ENCODE measurements at regions not wholly inside any gene's neighbourhood (a gene's known extent, or its start where the extent isn't known, plus 50 kb on each side); places are given as distances from the start of the nearest gene placed in this dataset.
A peak's percentile ranks its signal among the peaks of the same experiment; 100 is the strongest.

DNA sequence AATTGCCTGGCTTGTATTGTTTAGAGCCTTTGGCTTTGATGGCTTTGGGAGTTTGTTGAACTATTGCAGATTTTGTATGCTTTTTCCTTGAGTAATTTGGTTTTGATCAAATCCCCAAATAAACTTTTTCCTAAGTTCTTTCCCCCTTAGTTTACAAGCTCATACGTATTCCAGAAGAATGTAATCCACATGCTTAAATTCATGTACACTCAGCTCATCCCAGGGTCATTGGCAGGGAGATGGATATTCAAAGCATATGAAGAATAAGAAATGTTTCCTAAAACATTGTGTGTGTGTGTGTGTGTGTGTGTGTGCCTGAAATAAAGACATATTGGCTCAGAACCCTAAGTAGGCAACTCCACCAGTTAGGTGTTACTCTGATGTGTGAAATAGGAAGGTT is 89.4 kb downstream of the TMEM30B start:
- DNase-seq (ENCODE audit: low spot score) = no peak

DNA sequence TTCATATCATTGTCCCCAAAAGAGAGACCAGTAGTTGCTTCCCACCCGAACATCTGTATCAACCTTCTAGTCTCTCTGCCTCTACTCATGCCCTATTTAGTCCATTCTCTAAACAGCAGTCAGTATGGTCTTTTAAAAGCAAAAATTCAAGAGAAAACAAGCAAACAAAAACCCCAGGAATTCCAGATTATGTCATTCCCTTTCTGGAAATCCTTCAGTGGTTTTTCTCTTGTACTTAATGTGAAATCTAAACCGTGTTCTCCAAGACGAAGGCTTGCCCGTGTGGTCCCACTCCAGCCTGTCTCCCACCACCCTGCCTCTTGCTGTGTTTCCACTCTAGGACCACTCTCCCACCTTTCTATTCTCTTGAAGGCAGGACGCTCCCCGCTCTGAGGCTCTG is 90.8 kb downstream of the TMEM30B start:
- DNase-seq (ENCODE audit: low spot score) = no peak

DNA sequence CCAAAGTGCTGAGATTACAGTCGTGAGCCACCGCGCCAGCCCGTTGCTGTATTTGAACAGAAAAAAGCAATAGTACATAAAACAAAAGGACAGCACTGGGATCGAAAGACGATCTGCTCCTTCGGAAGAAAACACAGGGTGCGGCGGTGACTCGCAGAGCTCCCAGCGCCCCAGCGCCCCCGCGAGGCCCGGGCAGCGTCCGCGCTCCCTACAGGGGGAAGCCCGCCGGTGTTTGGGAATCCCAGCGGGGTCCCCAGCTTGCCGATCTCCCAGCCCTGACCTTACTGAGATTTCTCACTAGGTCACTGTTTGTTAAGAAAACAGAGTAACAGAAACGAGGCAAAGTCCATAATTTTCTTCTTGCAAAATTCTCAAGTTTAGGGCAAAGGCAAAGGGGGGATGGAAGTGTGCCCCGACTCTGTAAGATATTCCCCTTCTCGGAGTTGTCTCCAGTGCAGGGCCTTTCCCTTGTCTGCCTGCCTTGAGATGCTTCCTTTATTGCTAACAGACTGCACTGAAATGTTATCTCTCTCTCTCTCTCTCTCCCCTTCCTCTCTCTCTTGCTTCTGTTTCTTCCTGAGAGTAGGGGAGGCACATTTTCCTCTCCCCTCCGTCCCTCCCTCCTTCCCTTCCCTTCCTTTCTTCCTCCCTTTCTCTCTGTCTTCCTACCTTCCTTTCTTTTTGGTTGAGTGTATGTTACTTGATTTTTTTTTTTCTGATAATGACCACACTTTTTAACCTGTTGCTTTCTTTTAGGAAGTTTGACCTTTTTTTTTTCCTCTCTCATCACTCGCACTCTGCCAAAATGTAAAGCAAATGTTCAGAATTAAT is 91.9 kb downstream of the TMEM30B start:
- DNase-seq (ENCODE audit: low spot score) = peak; percentile 79

DNA sequence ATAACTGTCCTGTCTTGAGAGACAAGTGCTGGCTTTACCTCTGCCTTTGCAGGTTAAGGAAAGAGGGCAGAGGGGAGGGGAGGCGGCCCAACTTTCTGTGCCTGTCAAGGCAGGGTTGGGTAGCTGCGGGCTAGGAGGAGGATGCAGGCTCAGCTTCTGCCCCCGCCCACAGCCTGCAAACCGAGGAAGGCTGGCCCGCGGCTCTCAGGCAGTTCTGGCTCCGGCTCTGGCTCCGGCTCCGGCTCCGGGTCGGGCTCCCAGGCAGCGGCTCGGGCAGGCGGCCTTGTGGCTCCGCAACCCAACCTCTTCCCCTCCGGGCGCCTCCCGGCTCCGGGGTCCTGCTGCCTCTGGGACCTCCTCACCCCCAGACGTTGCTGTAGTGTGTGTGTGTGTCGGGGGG is 92.9 kb downstream of the TMEM30B start:
- peak; percentile 44 for DNase-seq (ENCODE audit: low spot score)

DNA sequence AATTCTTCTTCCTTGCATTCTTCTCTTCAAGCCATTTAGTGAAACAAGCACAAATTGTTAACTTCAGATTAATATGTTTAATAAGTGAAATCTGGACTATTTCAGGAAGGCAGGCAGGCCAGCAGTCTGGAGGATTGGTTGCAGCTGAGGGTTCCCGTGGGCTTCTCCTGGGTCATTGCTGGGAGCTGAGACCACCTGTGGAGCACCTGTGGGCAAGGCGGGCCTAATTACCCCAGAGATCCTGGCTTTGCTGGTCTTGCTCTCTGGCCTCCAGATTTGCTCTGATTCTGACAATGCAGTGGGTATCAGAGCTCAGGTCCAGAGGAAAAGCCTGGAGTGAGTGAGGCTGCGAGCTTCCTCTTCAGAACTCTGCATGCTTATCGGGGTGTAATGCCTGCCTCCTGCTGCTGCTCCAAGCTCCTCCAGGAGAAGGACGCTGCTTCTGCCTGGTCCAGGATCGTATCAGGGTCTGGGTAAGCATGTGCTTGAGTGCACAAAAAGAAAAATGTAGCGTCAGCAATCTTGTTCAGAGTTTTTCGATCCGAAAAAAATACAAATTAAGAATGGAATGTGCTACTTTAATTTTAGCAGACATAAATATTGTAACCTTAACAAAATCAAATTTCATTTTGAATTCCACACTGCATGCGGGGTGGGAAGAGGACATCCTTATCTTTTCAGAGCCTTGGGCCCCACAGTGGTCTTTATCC is 93.8 kb downstream of the TMEM30B start:
- DNase-seq (ENCODE audit: low spot score) = no peak

DNA sequence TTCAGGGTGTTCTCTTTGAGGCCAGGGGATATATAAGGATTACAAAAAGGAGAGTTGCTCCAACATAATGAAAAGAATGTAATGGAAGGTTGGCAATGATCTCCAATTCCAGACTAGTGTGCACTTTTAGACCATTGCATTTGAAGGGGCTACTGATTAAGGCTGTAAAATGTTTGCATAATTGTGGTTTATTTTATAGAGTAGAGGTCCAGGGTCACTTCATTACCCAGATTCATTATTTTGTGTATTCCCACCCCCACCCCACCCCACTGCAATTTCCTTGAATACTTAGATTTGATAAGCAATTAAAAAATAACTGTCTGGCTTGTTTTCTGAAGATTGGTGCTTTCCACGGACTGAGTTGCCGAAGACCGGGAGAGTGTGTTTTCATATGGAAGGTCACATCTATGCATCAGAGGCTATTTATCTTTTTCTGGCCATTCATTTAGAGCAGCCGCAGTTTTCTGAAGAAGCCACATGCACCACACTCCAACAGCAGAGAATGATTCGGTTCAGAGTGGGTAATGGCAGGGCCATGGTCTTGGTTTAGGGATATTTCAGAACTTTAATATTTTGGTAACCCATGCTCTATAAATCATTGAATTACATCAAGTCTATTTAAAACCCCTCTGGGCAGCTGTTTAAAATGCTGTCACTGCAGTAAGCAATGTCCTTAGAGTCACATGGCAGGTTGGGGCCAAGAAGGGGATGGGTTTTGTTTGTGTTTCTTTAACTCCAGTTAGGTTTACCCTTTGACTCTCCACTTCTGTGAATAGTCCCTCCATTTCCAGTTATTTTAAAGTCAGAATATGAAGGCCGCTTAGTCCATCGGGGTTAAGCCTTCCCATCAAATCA is 94.6 kb downstream of the TMEM30B start:
- DNase-seq (ENCODE audit: low spot score) = no peak

DNA sequence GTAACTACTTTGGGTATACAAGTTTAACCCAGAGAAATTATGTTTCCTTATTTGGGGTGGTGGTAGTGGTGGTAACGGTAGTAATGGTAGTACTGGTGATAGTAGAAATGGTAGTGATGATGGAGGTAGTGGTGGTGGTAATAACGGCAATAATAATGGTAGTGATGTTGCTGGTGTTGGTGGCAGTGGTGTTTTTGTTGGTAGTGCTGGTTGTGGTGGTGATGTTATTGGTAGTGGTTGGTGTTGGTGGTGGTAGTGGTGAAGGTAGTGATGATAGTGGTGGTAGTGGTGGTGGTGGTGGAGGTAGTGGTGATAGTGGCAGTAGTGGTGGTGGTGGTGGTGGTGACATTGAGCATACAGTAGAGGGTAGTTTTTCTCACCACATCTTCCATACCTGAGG is 95.6 kb downstream of the TMEM30B start:
- DNase-seq (ENCODE audit: low spot score) = no peak

DNA sequence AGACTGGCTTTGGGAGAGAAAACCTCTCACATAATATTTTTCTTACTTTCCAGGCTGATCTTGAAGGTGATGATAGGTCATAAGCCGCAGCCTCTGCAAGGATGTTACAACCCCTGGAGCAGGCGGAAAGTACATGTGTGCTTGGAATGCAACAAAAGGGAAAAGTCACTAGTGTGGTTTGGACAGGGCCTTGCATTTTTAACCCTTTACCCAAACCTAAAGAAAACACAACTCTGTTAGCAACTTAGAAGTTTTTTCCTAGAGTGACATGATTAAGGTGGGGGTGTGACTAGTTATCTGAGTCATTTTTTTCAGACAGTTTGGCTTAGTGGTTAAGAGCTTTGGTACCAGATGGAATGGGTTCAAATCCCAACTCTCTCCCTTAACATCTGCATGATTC is 97.0 kb downstream of the TMEM30B start:
- DNase-seq (ENCODE audit: low spot score) = no peak

DNA sequence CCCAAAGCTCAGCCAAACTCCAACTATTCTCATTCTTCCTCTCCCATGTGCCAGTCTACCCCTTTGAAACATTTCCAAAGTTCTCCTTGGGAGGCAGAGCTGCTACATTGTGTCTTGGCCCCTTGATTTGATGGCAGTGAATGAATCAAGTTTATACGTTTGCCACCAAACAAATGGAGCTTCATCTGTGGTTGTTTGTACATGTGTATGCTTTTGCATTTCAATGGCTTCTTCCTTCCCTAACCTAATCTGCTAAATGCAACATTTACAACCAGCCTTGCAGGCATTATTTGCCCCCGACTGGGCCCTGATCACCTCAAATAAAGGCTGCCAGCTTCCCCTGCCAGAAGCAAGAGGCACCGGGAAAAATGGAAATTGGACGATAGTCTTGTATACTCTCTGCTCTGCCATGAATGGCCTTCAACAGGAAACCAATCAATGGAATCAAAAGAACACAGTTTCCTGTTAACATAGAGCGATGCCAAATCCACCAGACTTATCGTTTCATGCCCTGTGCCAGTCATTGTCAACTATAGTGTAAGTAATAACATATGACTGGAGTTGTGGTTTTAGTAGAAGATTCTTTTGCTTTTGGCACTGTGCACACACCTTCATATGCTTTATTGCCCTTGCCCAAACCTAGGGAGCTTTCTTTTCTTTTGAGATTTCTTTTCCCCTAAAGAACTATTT is 97.8 kb downstream of the TMEM30B start:
- DNase-seq (ENCODE audit: low spot score) = no peak

DNA sequence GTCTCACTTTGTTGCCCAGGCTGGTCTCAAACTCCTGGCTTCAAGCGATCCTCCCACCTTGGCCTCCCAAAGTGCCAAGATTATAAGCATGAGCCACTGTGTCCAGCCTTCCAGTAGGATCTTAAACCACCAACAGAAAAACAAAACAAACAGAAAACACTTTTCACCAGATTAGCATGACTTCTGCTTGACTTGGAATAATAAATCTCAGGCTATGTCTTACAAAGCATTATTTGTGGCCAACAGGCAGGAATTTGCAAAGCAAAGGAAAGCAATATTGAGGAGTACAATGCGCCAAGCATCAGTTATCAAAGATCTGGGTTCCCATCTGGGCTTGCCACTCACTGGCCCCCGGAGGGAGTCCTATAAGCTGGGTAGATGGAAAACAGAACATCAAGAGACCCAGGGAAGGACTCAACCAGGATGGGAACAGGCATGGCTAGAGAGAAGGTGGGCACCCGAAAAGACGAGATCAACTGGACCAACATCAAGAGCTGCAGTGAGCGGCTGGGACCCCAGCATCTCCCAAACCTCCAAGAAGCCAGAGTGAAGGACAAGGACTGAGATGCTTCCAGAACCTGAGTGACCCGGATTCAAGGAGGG is 101.2 kb downstream of the TMEM30B start:
- no peak for DNase-seq (ENCODE audit: low spot score)

DNA sequence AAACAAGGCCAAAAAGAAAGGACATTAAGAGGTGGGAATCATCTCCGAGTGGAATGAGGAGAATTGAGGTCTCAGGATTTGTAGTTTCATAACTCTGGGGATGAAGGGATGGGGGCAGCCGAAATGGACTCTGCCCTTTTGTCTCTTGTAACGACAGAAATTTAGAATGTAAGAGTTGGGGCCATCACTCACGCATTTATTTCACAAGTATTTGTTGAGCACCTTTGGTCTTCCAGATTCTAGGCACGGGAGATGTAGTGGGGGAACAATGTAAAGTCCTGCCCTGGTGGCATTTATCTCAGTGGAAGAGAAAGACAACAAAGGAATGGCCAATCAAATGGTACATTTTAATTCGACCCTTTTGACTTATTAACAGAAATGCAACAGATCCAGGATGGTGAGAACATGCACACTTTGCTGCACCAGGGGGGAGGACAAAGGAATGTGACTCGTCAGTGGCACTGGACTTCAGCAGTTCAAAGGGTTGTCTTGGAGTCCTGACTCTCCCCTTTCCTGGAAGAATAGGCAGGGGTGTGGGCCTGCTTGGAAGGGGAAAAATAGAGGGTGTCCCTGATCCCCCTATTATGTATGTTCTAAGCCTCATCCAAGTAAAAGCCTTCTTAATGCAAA is 102.0 kb downstream of the TMEM30B start:
- DNase-seq (ENCODE audit: low spot score) = no peak

DNA sequence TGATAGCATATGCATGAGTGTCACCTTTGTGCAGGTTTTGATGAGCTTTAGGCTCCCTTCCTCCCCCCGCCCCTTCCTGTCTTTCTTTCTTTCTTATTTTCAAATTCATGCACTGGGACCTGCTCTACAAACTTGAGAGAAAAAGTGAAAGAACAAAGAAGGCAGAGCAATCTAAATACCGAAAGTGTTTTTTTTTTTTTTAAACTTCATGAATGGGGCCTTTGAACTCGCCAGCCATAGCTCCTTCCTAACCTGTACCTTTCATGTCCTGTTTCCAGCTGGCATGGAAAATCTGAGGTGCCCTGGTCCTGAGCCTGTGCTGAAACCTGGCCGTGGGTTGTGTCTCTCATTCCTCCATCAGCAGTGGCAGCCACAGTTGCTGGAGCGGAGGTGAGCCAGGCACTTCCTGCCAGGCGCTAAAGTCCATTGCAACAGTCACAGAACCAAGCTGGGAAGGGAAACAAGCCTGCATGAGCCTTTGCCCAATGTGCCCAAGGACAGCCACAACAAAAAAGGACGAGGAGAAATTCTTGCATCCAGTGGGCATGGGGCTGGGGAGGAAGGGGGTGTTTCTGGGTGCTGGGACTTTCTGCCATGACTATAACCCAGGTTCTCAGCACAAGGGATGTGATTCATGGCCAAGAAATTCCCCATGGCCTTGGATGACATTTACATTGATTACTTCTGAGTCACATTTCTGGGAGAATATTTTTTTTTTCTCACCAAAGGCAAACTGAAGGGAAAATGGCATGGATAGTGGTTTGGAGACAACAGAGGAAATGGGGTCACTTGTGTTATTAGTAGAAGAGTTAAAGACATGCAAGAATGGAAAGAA is 102.7 kb downstream of the TMEM30B start:
- DNase-seq (ENCODE audit: low spot score) = no peak

DNA sequence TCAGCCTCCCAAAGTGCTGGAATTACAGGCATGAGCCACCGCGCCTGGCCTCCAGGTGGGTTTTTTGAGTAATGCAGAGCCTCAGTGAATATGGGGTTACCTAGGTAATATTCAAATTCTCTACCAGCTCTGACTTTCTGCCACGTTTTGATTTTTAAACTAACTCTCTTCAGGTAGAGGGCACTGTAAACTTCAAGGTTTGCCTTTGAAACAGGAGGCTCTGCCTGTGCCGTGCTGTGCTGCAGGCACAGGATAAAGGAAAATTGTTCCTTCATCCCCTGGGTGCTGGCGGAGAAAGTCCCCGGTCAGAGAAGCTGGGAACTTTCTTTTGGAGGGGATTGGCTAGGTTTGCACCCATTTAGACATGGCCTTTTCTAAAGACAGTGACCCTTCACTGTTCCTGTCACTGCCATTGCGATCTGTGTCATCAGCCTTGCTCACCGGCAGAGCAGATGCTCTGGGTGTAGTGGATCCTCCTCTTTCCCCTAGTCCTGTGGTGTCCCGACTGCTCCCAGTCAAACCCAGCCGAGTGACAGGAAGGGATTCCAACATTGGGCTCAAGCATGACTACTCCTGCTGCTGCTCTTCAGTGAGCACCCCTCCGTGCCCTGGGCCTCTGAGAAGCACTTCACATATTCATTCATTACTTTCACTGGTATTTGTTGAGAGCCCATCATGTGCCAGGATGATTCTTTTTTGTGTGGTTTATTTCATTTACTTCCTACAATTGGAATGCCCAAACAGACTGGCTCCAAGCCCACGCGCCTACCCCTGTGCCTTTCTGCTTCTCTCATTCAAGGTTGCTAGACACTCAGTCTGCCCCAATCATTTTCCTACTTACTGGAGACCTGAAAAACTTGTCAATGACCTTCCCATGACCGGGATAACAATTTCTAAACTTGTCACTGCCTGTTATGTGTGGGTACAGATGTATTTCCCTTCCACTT is 103.6 kb downstream of the TMEM30B start:
- DNase-seq (ENCODE audit: low spot score) = no peak

DNA sequence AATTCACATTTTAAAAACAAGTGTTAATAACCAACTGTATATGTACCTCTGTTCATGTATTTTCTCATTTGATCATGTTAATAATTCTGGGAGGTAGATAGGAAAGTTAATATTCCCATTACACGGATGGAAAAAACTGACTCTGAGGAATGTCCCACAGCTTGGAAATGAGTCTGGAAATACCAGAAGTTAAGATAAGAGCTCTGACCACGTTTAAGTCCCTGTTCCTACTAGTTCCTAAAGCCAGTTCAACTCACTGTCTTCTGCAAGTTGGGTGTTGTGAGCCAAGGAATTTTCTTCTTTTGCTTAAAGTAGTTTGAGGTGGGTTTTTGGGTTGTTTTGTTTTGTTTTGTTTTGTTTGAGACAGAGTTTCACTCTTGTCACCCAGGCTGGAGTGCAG is 104.5 kb downstream of the TMEM30B start:
- no peak for DNase-seq (ENCODE audit: low spot score)

DNA sequence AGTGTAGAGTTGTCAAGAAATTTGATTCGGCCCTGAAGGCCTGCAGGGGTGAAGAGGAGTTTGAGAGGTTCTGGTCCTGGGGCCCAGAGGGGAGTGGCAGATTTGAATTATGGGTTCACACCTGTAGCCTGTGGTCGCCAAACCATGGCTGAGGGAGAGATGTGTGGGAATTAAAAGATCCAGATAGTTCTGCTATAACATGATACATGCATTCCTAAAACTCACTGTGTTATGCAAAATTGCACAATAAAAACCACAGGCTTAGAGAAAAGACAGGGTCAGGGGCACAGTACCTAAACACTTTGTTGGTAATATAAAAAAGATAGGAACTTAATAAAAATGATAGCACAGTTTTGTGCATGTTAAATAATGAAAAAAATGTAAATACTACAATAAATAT is 106.2 kb downstream of the TMEM30B start:
- DNase-seq (ENCODE audit: low spot score) = no peak

DNA sequence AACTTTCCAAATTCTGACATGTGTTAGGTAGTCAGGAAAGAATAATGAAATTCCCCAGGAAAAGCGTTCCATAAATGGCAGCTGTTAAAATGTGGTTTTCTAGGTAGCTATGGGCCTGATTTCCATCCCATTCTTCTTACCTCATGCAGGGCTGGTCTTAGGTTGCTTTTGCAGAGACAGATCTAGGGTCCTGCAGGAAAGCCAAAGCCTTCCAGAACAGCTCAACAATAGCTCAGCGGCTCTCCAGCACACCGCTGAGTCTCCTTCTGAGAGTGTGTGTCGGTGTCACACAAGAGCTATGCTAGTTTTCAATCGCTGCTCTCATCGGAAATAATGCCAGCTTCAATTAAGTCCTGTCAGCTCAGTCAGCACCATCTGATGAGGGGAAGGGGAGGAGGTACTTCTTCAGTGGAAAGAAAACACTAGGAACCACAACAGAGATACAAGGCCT is 106.7 kb downstream of the TMEM30B start:
- peak; percentile 28 for DNase-seq (ENCODE audit: low spot score)

DNA sequence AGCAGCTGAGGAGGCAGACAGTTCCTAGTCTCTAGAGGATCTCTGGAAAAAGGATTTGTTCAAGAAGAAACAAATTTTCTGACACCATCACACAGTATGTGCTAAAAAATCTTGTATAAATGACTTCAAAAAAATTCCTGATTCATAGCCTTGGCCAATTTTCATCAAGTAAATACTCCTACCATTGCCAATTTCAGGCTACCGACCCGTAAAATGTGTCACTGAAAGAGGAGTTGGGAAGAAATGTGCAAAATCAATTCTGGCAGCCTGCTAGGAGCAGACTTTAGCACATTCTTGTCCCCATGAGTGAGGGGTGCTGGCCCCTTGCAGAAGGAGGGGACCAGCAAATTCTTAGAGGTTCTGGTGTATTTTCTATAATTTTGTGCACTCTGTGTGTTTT is 109.4 kb downstream of the TMEM30B start:
- no peak for DNase-seq (ENCODE audit: low spot score)

DNA sequence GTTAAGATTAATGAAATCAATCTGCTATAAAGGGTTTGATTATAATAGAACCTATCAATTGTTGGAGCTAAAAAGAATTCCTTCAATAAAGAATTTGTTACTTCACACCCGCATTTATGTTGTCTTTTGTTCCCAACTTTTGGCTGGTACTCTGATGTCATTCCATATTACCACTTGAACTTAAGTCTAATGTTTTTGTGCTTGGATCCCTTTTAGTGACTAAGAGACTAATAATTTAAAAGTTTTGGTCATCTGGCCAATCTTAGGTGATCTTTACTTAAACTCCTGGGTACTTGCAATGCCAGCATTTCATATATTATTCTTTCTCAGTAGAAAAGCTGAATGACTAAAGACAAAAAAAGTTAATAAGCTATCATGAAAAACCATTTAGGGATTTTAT is 113.0 kb downstream of the TMEM30B start:
- DNase-seq (ENCODE audit: low spot score) = no peak

DNA sequence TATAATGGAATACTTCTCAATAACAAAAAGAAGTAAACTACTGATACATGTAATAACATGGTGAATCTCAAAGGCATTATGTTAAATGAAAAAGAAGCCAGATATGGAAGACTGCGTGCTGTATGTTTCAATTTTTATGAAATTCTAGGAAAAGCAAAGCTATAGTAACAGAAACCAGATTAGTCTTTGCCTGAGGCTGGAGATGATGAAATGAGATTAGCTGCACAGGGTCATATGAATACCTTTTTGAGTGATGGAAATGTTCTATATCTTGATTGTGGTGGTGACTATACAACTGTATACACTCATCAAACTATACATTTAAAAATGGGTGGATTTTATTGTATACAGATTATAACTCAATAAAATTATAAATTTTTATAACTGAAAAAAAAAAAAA is 113.5 kb downstream of the TMEM30B start:
- no peak for DNase-seq (ENCODE audit: low spot score)

All from iPS-NIHi11 (cell line).